ENCODE measurements at regions not wholly inside any gene's neighbourhood (a gene's known extent, or its start where the extent isn't known, plus 50 kb on each side); places are given as distances from the start of the nearest gene placed in this dataset.

DNA sequence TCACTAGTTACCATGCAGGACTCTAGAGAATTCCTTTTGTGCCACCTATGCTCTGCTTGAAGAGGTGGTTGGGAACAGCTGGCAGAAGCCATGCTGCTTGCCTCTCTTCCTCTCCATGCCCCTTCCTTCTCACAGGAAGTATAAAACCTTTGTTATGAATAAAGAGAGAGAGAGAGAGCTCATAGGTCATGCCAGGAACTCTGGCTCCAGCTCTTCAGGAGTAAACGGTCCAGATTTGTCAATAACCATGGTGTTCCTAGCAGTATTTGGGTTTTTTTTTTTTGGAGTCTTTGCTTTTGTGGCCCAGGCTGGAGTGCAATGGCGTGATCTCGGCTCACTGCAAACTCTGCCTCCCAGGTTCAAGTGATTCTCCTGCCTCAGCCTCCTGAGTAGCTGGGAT is 97.7 kb upstream of the SLC4A7 start:
- Mint-ChIP-seq H3K9me3 (peaks cover 4 to 7% of the 10 kb centered on the region in 2 experiments; a peak in 4 of 5 replicates), H3K4me3 (no peak overlapping the region), H3K4me1 (peaks cover 7 to 10% of the 10 kb centered on the region in 2 experiments), H3K27me3 (ENCODE audit: low read depth) (no peaks in the 10 kb centered on the region), H3K27ac (no peak overlapping the region), H3K36me3 (ENCODE audit: insufficient read depth in 1 of 3, low read depth in 3 of 3) (peaks cover 4 to 10% (median 4%) of the 10 kb centered on the region in 3 experiments)
- H3K4me2 ChIP-seq (ENCODE audit: insufficient read depth, insufficient read length, low read length): no peak overlapping the region
- WGBS (ENCODE audit: extremely low coverage, insufficient read length, low lambda C conversion rate): no CpG with 5 or more reads among the region's 3 CpGs
- no peak overlapping the region for H4K5ac ChIP-seq (ENCODE audit: insufficient read length, low read depth, low read length)
- H3K27me3 ChIP-seq (ENCODE audit: insufficient read depth, low read length): no peaks in the 10 kb centered on the region
- no peak overlapping the region for H3K9ac ChIP-seq (ENCODE audit: extremely low read depth, insufficient read length, low read length)
- H3K23ac ChIP-seq (ENCODE audit: insufficient read length, low read depth, low read length): no peak overlapping the region
- H3K56ac ChIP-seq (ENCODE audit: insufficient read length, low read depth, low read length): no peak overlapping the region
- no peak overlapping the region for H2BK12ac ChIP-seq (ENCODE audit: insufficient read length, low read depth, low read length)
- no peak overlapping the region for H3K27ac ChIP-seq (ENCODE audit: insufficient read length, low read depth, low read length)
- no peaks in the 10 kb centered on the region for H3K79me1 ChIP-seq (ENCODE audit: insufficient read depth, low read depth, low read length, poor library complexity, severe bottlenecking)
- H3K9me3 ChIP-seq (ENCODE audit: control insufficient read depth, low read depth, low read length): no peaks in the 10 kb centered on the region
- H2BK15ac ChIP-seq (ENCODE audit: low read depth, low read length): no peak overlapping the region
- H3K14ac ChIP-seq (ENCODE audit: insufficient read depth, low read length): no peak overlapping the region
- H4K8ac ChIP-seq (replicated peaks; ENCODE audit: insufficient read length, low read depth, low read length): no peak overlapping the region
- H3K4me1 ChIP-seq (ENCODE audit: insufficient read depth, low read length): peaks cover 2% of the 10 kb centered on the region; the same call in 1 of the 2 replicates
- no peak overlapping the region for H2BK120ac ChIP-seq (ENCODE audit: low read depth, low read length, poor library complexity, severe bottlenecking)
- H3K79me2 ChIP-seq (ENCODE audit: insufficient read depth, low read length): no peaks in the 10 kb centered on the region
- H4K91ac ChIP-seq (ENCODE audit: insufficient read length, low read depth, low read length): no peak overlapping the region
- no peak overlapping the region for H2BK5ac ChIP-seq (ENCODE audit: insufficient read length, low read length)
- no peak overlapping the region for H2BK20ac ChIP-seq (ENCODE audit: low read depth, low read length, poor library complexity, severe bottlenecking)
- H3K18ac ChIP-seq (ENCODE audit: insufficient read length, low read depth, low read length): no peak overlapping the region
- no peak overlapping the region for H2AK5ac ChIP-seq (ENCODE audit: insufficient read length, low read length)
- no peak overlapping the region for H3T11ph ChIP-seq (ENCODE audit: low read length)
- no peak overlapping the region for H3K4ac ChIP-seq (ENCODE audit: low read depth, low read length)
- no peaks in the 10 kb centered on the region for H4K20me1 ChIP-seq (ENCODE audit: control insufficient read depth, insufficient read depth, insufficient read length)
- DNase-seq: no peak
- no peaks in the 10 kb centered on the region for H3K23me2 ChIP-seq (ENCODE audit: insufficient read length, low read depth, low read length, poor library complexity, severe bottlenecking)
- TF ChIP-seq, protein P1, sequence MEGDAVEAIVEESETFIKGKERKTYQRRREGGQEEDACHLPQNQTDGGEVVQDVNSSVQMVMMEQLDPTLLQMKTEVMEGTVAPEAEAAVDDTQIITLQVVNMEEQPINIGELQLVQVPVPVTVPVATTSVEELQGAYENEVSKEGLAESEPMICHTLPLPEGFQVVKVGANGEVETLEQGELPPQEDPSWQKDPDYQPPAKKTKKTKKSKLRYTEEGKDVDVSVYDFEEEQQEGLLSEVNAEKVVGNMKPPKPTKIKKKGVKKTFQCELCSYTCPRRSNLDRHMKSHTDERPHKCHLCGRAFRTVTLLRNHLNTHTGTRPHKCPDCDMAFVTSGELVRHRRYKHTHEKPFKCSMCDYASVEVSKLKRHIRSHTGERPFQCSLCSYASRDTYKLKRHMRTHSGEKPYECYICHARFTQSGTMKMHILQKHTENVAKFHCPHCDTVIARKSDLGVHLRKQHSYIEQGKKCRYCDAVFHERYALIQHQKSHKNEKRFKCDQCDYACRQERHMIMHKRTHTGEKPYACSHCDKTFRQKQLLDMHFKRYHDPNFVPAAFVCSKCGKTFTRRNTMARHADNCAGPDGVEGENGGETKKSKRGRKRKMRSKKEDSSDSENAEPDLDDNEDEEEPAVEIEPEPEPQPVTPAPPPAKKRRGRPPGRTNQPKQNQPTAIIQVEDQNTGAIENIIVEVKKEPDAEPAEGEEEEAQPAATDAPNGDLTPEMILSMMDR (conservative IDR thresholded peaks at IDR 0.05): no peak
- H2AFZ ChIP-seq (ENCODE audit: low read length): no peak overlapping the region
